ENCODE measurements at regions not wholly inside any gene's neighbourhood (a gene's known extent, or its start where the extent isn't known, plus 50 kb on each side); places are given as distances from the start of the nearest gene placed in this dataset.

DNA sequence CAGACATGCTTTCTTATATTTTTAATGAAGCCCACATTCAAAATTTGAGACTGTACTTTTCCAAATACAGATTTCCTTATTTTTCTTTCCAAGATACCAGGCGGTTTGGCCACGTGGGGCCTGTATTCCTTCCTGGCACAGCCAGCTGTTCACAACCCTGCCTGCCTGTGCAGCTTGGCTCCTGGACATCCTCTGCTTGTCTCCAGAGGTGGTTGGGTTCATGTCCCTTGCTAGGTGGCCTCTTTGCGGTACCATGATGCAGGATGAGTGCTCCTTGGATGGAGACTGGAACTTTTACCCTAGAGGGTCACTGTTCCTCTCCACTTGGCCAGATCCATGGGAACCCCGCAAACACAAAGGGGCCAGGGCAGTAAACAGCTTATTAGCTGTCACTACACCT is 297.5 kb upstream of the MSX2 start:
- TF ChIP-seq, protein P1, sequence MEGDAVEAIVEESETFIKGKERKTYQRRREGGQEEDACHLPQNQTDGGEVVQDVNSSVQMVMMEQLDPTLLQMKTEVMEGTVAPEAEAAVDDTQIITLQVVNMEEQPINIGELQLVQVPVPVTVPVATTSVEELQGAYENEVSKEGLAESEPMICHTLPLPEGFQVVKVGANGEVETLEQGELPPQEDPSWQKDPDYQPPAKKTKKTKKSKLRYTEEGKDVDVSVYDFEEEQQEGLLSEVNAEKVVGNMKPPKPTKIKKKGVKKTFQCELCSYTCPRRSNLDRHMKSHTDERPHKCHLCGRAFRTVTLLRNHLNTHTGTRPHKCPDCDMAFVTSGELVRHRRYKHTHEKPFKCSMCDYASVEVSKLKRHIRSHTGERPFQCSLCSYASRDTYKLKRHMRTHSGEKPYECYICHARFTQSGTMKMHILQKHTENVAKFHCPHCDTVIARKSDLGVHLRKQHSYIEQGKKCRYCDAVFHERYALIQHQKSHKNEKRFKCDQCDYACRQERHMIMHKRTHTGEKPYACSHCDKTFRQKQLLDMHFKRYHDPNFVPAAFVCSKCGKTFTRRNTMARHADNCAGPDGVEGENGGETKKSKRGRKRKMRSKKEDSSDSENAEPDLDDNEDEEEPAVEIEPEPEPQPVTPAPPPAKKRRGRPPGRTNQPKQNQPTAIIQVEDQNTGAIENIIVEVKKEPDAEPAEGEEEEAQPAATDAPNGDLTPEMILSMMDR (conservative IDR thresholded peaks at IDR 0.05 in 1 of 2, IDR thresholded peaks at IDR 0.05 in 1 of 2; ENCODE audit: low read depth in 1 of 2, low read length in 2 of 2), result no peak
- TF ChIP-seq EZH2 (IDR thresholded peaks at IDR 0.05; ENCODE audit: low read length, missing control alignments), result no peak
